OCI-LY1 (cell line): ENCODE measurements at regions not wholly inside any gene's neighbourhood (a gene's known extent, or its start where the extent isn't known, plus 50 kb on each side); places are given as distances from the start of the nearest gene placed in this dataset.

Experiments
- H2AFZ ChIP-seq: fragments of 200-600 bp; sonication (generic), shearing (Covaris generic); 2 replicates; pipeline ENCODE4 v1.6.0; 2014; ENCODE audit warnings: antibody characterized with exemption, mild to moderate bottlenecking, low read length
- H3F3A ChIP-seq: fragments of 200-600 bp; sonication (generic), shearing (Covaris generic); 2 replicates; pipeline ENCODE4 v1.6.0; 2014; ENCODE audit warnings: mild to moderate bottlenecking, antibody characterized with exemption, low read length, moderate library complexity; ENCODE audit not compliant: insufficient read depth
- H3K27ac ChIP-seq: fragments of 200-600 bp; sonication (generic); 2 replicates; pipeline ENCODE4 v1.5.1; 2014; ENCODE audit warnings: low read length, mixed run types, mild to moderate bottlenecking, low read depth; ENCODE audit not compliant: poor library complexity, severe bottlenecking
- H3K27me3 ChIP-seq: fragments of 200-600 bp; sonication (generic); 2 replicates; pipeline ENCODE4 v1.6.0; 2014; ENCODE audit warnings: antibody characterized with exemption, mild to moderate bottlenecking, low read length, moderate library complexity; ENCODE audit not compliant: insufficient read depth
- H3K36me3 ChIP-seq: fragments of 200-600 bp; sonication (generic); 2 replicates; pipeline ENCODE4 v1.6.1; 2014; ENCODE audit warnings: mild to moderate bottlenecking, antibody characterized with exemption, low read length, moderate library complexity, mixed read lengths; ENCODE audit not compliant: insufficient read depth
- H3K4me1 ChIP-seq: fragments of 200-600 bp; sonication (generic); 2 replicates; pipeline ENCODE4 v1.5.1; 2014; ENCODE audit warnings: mild to moderate bottlenecking, low read length, moderate library complexity; ENCODE audit not compliant: insufficient read depth, severe bottlenecking
- H3K4me2 ChIP-seq: fragments of 200-600 bp; sonication (generic), shearing (Covaris generic); 2 replicates; pipeline ENCODE4 v1.6.1; 2014; ENCODE audit warnings: low read length
- H3K4me3 ChIP-seq: fragments of 200-600 bp; sonication (generic); 2 replicates; pipeline ENCODE4 v1.5.1; 2014; ENCODE audit warnings: low read length, low read depth, mild to moderate bottlenecking, mixed read lengths; ENCODE audit not compliant: poor library complexity, severe bottlenecking
- H3K79me2 ChIP-seq: fragments of 200-600 bp; shearing (Covaris generic); 2 replicates; pipeline ENCODE4 v1.6.1; 2016; ENCODE audit warnings: mixed run types, low read length, mixed read lengths; ENCODE audit not compliant: insufficient read depth
- H3K9ac ChIP-seq: fragments of 200-600 bp; sonication (generic), shearing (Covaris generic); 2 replicates; pipeline ENCODE4 v1.6.1; 2014; ENCODE audit warnings: mild to moderate bottlenecking, low read length, mixed read lengths
- H3K9me2 ChIP-seq: fragments of 200-600 bp; sonication (generic), shearing (Covaris generic); 2 replicates; pipeline ENCODE4 v1.6.1; 2014; ENCODE audit warnings: low read depth, mild to moderate bottlenecking, low read length, mixed read lengths
- H3K9me3 ChIP-seq: fragments of 200-600 bp; shearing (Covaris generic); 2 replicates; pipeline ENCODE4 v1.6.1; 2014; ENCODE audit warnings: low read length, mixed read lengths
- H4K20me1 ChIP-seq: fragments of 200-600 bp; sonication (generic), shearing (Covaris generic); 2 replicates; pipeline ENCODE4 v1.6.0; 2016; ENCODE audit warnings: mild to moderate bottlenecking, low read length; ENCODE audit not compliant: insufficient read depth
- CTCF ChIP-seq: fragments of 200-600 bp; sonication (generic), shearing (Covaris generic); IDR thresholded peaks from 2 replicates; pipeline ENCODE4 v1.5.1; 2017; ENCODE audit warnings: mild to moderate bottlenecking, antibody characterized with exemption, low read length, moderate library complexity, mixed read lengths
- EZH2 ChIP-seq: fragments of 200-600 bp; sonication (generic), shearing (Covaris generic); IDR thresholded peaks from 2 replicates; pipeline ENCODE4 v1.8.0; 2017; ENCODE audit warnings: borderline replicate concordance, mixed run types, mild to moderate bottlenecking, antibody characterized with exemption, low read length, moderate library complexity, mixed read lengths

GRCh38 chr1:103250441-103250861, 142.1 kb upstream of the COL11A1 start:
- TF ChIP-seq CTCF (no peak), EZH2 (no peak)
- Histone ChIP-seq H2AFZ (no peak overlapping the region), H3K4me2 (no peak overlapping the region), H3K4me3 (no peak overlapping the region), H3F3A (no peaks in the 10 kb centered on the region), H3K9ac (no peak overlapping the region), H3K36me3 (no peaks in the 10 kb centered on the region), H3K27me3 (no peaks in the 10 kb centered on the region), H3K9me2 (no peaks in the 10 kb centered on the region), H3K27ac (no peak overlapping the region), H3K79me2 (no peaks in the 10 kb centered on the region), H4K20me1 (no peaks in the 10 kb centered on the region), H3K4me1 (no peaks in the 10 kb centered on the region), H3K9me3 (no peaks in the 10 kb centered on the region)

GRCh38 chr1:103248417-103249102, 140.2 kb upstream of the COL11A1 start:
- Histone ChIP-seq H4K20me1 (no peaks in the 10 kb centered on the region), H3K9me3 (no peaks in the 10 kb centered on the region), H3K4me3 (no peak overlapping the region), H3K9me2 (no peaks in the 10 kb centered on the region), H2AFZ (no peak overlapping the region), H3K9ac (no peak overlapping the region), H3K79me2 (no peaks in the 10 kb centered on the region), H3K36me3 (no peaks in the 10 kb centered on the region), H3K4me2 (no peak overlapping the region), H3K4me1 (no peaks in the 10 kb centered on the region), H3F3A (no peaks in the 10 kb centered on the region), H3K27ac (no peak overlapping the region), H3K27me3 (no peaks in the 10 kb centered on the region)
- TF ChIP-seq EZH2 (no peak), CTCF (no peak)

GRCh38 chr1:103247517-103247916, 139.2 kb upstream of the COL11A1 start:
- H3K9me2 ChIP-seq = no peaks in the 10 kb centered on the region
- no peaks in the 10 kb centered on the region for H4K20me1 ChIP-seq
- H3K4me2 ChIP-seq = no peak overlapping the region
- no peak overlapping the region for H3K27ac ChIP-seq
- no peaks in the 10 kb centered on the region for H3F3A ChIP-seq
- no peak overlapping the region for H3K9ac ChIP-seq
- no peak for TF ChIP-seq CTCF
- no peak for TF ChIP-seq EZH2
- H3K9me3 ChIP-seq = no peaks in the 10 kb centered on the region
- H3K4me1 ChIP-seq = no peaks in the 10 kb centered on the region
- no peaks in the 10 kb centered on the region for H3K79me2 ChIP-seq
- H3K4me3 ChIP-seq = no peak overlapping the region
- no peaks in the 10 kb centered on the region for H3K36me3 ChIP-seq
- H2AFZ ChIP-seq = no peak overlapping the region
- no peaks in the 10 kb centered on the region for H3K27me3 ChIP-seq
